ENCODE measurements at regions not wholly inside any gene's neighbourhood (a gene's known extent, or its start where the extent isn't known, plus 50 kb on each side); places are given as distances from the start of the nearest gene placed in this dataset.
"Not testable (repeated sequence)": the region's sequence is repeated elsewhere in the genome, so short reads cannot be mapped to it uniquely, and the experiment has no call there.

GRCh38 chr21:38092051-38092450 is 164.7 kb upstream of the KCNJ15 start:
- DNase-seq (ENCODE audit: low spot score) (no peak), ATAC-seq (ENCODE audit: low FRiP score) (no peak)
- no peak for TF ChIP-seq CTCF (IDR thresholded peaks at IDR 0.05)

- DNase-seq (ENCODE audit: low spot score) = no peak
- ATAC-seq (ENCODE audit: low FRiP score) = no peak
- TF ChIP-seq CTCF (IDR thresholded peaks at IDR 0.05) = no peak
Observed at GRCh38 chr21:38095220-38095619, 161.6 kb upstream of the KCNJ15 start.

GRCh38 chr21:38097789-38098188 is 159.0 kb upstream of the KCNJ15 start:
- no peak for DNase-seq (ENCODE audit: low spot score)
- no peak for ATAC-seq (ENCODE audit: low FRiP score)
- no peak for TF ChIP-seq CTCF (IDR thresholded peaks at IDR 0.05)

GRCh38 chr21:38112219-38112789 is 144.5 kb upstream of the KCNJ15 start:
- no peak for TF ChIP-seq CTCF (IDR thresholded peaks at IDR 0.05)
- DNase-seq (ENCODE audit: low spot score) (no peak), ATAC-seq (ENCODE audit: low FRiP score) (no peak)

GRCh38 chr21:38114717-38115333 is 142.0 kb upstream of the KCNJ15 start:
- no peak for TF ChIP-seq CTCF (IDR thresholded peaks at IDR 0.05)
- no peak for ATAC-seq (ENCODE audit: low FRiP score)
- DNase-seq (ENCODE audit: low spot score) = no peak

GRCh38 chr21:38115870-38116269 is 140.9 kb upstream of the KCNJ15 start:
- no peak for TF ChIP-seq CTCF (IDR thresholded peaks at IDR 0.05)
- ATAC-seq (ENCODE audit: low FRiP score) (no peak), DNase-seq (ENCODE audit: low spot score) (no peak)

- DNase-seq (ENCODE audit: low spot score) = no peak
- no peak for ATAC-seq (ENCODE audit: low FRiP score)
- no peak for TF ChIP-seq CTCF (IDR thresholded peaks at IDR 0.05)
Observed at GRCh38 chr21:38119793-38120192, 137.0 kb upstream of the KCNJ15 start.

GRCh38 chr21:38120679-38120983 is 136.2 kb upstream of the KCNJ15 start:
- ATAC-seq (ENCODE audit: low FRiP score); DNase-seq (ENCODE audit: low spot score): not testable (repeated sequence)
